ENCODE measurements at regions not wholly inside any gene's neighbourhood (a gene's known extent, or its start where the extent isn't known, plus 50 kb on each side); places are given as distances from the start of the nearest gene placed in this dataset.
"Not testable (repeated sequence)": the region's sequence is repeated elsewhere in the genome, so short reads cannot be mapped to it uniquely, and the experiment has no call there.

DNA sequence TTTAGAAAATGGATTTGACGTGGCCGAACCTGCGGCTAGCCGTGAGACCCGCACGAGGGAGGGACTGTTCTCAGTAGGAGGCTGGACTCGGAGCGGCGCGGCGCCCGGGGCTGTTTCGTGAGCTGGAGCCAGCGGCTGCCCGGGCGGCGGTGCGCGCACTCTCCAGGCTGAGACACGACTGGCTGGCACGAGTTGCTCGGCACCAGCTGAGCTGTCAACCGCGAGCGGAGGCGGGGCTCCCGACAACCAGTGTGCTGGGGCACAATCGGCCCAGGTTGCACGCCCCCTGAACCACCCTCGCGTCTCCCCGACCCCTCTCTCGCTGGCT is 58.5 kb upstream of the NBPF26 start:
- DNase-seq = not testable (repeated sequence)

DNA sequence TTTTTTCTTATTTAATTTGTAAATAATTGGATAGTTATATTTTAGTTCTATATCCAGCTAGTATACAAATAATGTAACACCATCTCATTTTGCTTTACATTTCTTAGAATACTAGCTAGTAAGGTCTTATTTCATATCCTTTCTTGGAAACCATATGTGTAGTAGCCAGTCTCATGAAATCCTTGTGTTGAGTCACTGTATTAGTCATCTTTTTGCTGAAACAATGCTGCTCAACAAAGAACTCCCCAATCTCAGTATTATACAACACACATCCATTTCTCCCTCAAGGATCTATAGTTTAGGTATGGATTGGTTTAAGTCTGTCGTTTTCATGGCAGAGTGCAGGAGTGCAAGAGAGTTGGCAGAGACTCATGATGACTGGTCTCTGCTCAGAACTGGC is 55.6 kb upstream of the NBPF26 start:
- DNase-seq = not testable (repeated sequence)

All from left kidney (tissue), 1 donor.